ENCODE measurements at regions not wholly inside any gene's neighbourhood (a gene's known extent, or its start where the extent isn't known, plus 50 kb on each side); places are given as distances from the start of the nearest gene placed in this dataset.

GRCh38 chr1:221394011-221394544 lies 347.8 kb downstream of the DUSP10 start:
- Histone ChIP-seq H3K27ac (ENCODE audit: low read depth, low read length, poor library complexity, severe bottlenecking) (no peak overlapping the region), H3K4me3 (ENCODE audit: low read depth, low read length, poor library complexity, severe bottlenecking) (no peak overlapping the region), H3K79me2 (ENCODE audit: insufficient read depth, low read length) (no peaks in the 10 kb centered on the region), H4K20me1 (ENCODE audit: insufficient read depth, low read length) (no peaks in the 10 kb centered on the region), H3K36me3 (ENCODE audit: insufficient read depth, low read length) (no peaks in the 10 kb centered on the region), H3K9me2 (ENCODE audit: low read depth, low read length) (no peaks in the 10 kb centered on the region), H3K27me3 (ENCODE audit: insufficient read depth, low read length) (no peaks in the 10 kb centered on the region), H3K9me3 (ENCODE audit: low read length) (no peaks in the 10 kb centered on the region), H3K4me1 (ENCODE audit: insufficient read depth, low read length, severe bottlenecking) (no peaks in the 10 kb centered on the region), H3F3A (ENCODE audit: insufficient read depth, low read length) (no peaks in the 10 kb centered on the region), H3K4me2 (ENCODE audit: low read length) (no peak overlapping the region), H2AFZ (ENCODE audit: low read length) (no peak overlapping the region), H3K9ac (ENCODE audit: low read length) (no peak overlapping the region)
- no peak for TF ChIP-seq EZH2 (IDR thresholded peaks at IDR 0.05; ENCODE audit: borderline replicate concordance, low read length)
- TF ChIP-seq, protein P1, sequence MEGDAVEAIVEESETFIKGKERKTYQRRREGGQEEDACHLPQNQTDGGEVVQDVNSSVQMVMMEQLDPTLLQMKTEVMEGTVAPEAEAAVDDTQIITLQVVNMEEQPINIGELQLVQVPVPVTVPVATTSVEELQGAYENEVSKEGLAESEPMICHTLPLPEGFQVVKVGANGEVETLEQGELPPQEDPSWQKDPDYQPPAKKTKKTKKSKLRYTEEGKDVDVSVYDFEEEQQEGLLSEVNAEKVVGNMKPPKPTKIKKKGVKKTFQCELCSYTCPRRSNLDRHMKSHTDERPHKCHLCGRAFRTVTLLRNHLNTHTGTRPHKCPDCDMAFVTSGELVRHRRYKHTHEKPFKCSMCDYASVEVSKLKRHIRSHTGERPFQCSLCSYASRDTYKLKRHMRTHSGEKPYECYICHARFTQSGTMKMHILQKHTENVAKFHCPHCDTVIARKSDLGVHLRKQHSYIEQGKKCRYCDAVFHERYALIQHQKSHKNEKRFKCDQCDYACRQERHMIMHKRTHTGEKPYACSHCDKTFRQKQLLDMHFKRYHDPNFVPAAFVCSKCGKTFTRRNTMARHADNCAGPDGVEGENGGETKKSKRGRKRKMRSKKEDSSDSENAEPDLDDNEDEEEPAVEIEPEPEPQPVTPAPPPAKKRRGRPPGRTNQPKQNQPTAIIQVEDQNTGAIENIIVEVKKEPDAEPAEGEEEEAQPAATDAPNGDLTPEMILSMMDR (IDR thresholded peaks at IDR 0.05; ENCODE audit: low read length), result no peak

GRCh38 chr1:221396526-221396925 lies 345.4 kb downstream of the DUSP10 start:
- H3F3A ChIP-seq (ENCODE audit: insufficient read depth, low read length), result no peaks in the 10 kb centered on the region
- no peak overlapping the region for H3K4me2 ChIP-seq (ENCODE audit: low read length)
- no peaks in the 10 kb centered on the region for H4K20me1 ChIP-seq (ENCODE audit: insufficient read depth, low read length)
- H3K9me2 ChIP-seq (ENCODE audit: low read depth, low read length), result no peaks in the 10 kb centered on the region
- no peak overlapping the region for H3K9ac ChIP-seq (ENCODE audit: low read length)
- H3K4me1 ChIP-seq (ENCODE audit: insufficient read depth, low read length, severe bottlenecking), result no peaks in the 10 kb centered on the region
- no peak overlapping the region for H3K27ac ChIP-seq (ENCODE audit: low read depth, low read length, poor library complexity, severe bottlenecking)
- H2AFZ ChIP-seq (ENCODE audit: low read length), result no peak overlapping the region
- TF ChIP-seq, protein P1 (IDR thresholded peaks at IDR 0.05; ENCODE audit: low read length), result no peak
- no peak for TF ChIP-seq EZH2 (IDR thresholded peaks at IDR 0.05; ENCODE audit: borderline replicate concordance, low read length)
- no peaks in the 10 kb centered on the region for H3K27me3 ChIP-seq (ENCODE audit: insufficient read depth, low read length)
- no peaks in the 10 kb centered on the region for H3K36me3 ChIP-seq (ENCODE audit: insufficient read depth, low read length)
- no peak overlapping the region for H3K4me3 ChIP-seq (ENCODE audit: low read depth, low read length, poor library complexity, severe bottlenecking)
- H3K9me3 ChIP-seq (ENCODE audit: low read length), result no peaks in the 10 kb centered on the region
- no peaks in the 10 kb centered on the region for H3K79me2 ChIP-seq (ENCODE audit: insufficient read depth, low read length)

DNA sequence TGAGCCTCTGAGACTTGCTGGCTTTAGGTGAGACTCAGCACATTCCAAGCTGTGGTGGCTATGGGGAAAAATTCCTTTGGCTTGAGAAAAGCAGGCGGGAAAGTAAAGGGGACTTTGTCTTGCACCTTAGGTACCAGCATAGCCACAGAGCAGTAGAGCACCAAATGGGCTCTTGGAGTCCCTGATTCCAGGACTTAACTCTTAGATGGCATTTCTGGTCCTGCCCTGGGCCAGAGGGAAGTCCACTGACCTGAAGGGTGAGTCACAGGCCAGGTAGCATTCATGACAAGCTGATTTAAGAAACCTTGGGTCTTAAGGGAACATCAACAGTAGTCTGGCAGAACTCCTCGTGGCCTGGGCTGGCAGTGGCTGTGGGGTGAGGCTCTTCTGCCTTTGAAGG lies 344.7 kb downstream of the DUSP10 start:
- no peak overlapping the region for H3K27ac ChIP-seq (ENCODE audit: low read depth, low read length, poor library complexity, severe bottlenecking)
- no peaks in the 10 kb centered on the region for H3K9me3 ChIP-seq (ENCODE audit: low read length)
- H2AFZ ChIP-seq (ENCODE audit: low read length), result no peak overlapping the region
- no peaks in the 10 kb centered on the region for H3K36me3 ChIP-seq (ENCODE audit: insufficient read depth, low read length)
- no peak overlapping the region for H3K4me3 ChIP-seq (ENCODE audit: low read depth, low read length, poor library complexity, severe bottlenecking)
- H3K79me2 ChIP-seq (ENCODE audit: insufficient read depth, low read length), result no peaks in the 10 kb centered on the region
- TF ChIP-seq, protein P1 (IDR thresholded peaks at IDR 0.05; ENCODE audit: low read length), result no peak
- no peak for TF ChIP-seq EZH2 (IDR thresholded peaks at IDR 0.05; ENCODE audit: borderline replicate concordance, low read length)
- no peak overlapping the region for H3K4me2 ChIP-seq (ENCODE audit: low read length)
- H3F3A ChIP-seq (ENCODE audit: insufficient read depth, low read length), result no peaks in the 10 kb centered on the region
- H3K9me2 ChIP-seq (ENCODE audit: low read depth, low read length), result no peaks in the 10 kb centered on the region
- no peaks in the 10 kb centered on the region for H4K20me1 ChIP-seq (ENCODE audit: insufficient read depth, low read length)
- no peaks in the 10 kb centered on the region for H3K27me3 ChIP-seq (ENCODE audit: insufficient read depth, low read length)
- H3K9ac ChIP-seq (ENCODE audit: low read length), result no peak overlapping the region
- no peaks in the 10 kb centered on the region for H3K4me1 ChIP-seq (ENCODE audit: insufficient read depth, low read length, severe bottlenecking)
